K562 (cell line): ENCODE measurements at regions not wholly inside any gene's neighbourhood (a gene's known extent, or its start where the extent isn't known, plus 50 kb on each side); places are given as distances from the start of the nearest gene placed in this dataset.

Experiments
- MXI1 ChIP-seq: IDR thresholded peaks from 2 replicates; pipeline ENCODE4 v1.6.1; 2011; ENCODE audit warnings: low read depth, mild to moderate bottlenecking, improper control_type of control experiment, low read length
- TF ChIP-seq, protein P1 (sequence below): sonication (generic); formaldehyde crosslinking; IDR thresholded peaks from 2 replicates; pipeline ENCODE4 v1.8.1; 2022; ENCODE audit warnings: missing genetic modification reagents

DNA sequence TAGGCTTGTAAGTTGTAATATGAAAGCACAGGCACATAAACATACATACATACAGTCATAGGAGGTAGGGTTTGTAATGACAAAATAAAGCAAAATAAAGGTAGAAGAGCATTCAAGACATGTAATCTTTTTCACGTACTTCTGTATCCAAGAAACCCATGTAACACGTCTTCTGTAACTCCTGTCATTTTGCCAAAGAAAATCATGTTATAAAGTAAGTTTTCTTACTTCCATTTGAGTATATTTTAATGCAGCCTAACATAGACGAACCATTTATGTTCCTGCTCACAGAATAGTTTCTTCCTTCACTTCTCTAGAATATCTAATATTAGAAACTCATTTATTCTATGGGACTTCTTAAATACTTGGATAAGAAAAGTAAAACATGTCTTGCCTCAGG is 1884.0 kb upstream of the CELF4 start:
- TF ChIP-seq MXI1, result no peak
- TF ChIP-seq, protein P1, sequence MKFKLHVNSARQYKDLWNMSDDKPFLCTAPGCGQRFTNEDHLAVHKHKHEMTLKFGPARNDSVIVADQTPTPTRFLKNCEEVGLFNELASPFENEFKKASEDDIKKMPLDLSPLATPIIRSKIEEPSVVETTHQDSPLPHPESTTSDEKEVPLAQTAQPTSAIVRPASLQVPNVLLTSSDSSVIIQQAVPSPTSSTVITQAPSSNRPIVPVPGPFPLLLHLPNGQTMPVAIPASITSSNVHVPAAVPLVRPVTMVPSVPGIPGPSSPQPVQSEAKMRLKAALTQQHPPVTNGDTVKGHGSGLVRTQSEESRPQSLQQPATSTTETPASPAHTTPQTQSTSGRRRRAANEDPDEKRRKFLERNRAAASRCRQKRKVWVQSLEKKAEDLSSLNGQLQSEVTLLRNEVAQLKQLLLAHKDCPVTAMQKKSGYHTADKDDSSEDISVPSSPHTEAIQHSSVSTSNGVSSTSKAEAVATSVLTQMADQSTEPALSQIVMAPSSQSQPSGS, result no peak
